Right atrium auricular region (tissue), 2 donors: ENCODE measurements at regions not wholly inside any gene's neighbourhood (a gene's known extent, or its start where the extent isn't known, plus 50 kb on each side); places are given as distances from the start of the nearest gene placed in this dataset.

Source experiments
- DNase-seq: peaks from one replicate; pipeline ENCODE4 v3.0.0-alpha.2; 2019; ENCODE audit warnings: low spot score
- H3K27ac ChIP-seq, 2 donors: fragments of 200-600 bp; sonication (generic); 1 replicate in 1 of 2; 2 replicates in 1 of 2; pipeline ENCODE4 v1.5.1; 2016 to 2019
- H3K27me3 ChIP-seq, 2 donors: fragments of 200-600 bp; sonication (generic); one replicate each; pipeline versions ENCODE4 v1.5.1 to v1.6.0; 2017 to 2019
- H3K36me3 ChIP-seq: fragments of 200-600 bp; sonication (generic); one replicate; pipeline ENCODE4 v1.5.1; 2016
- H3K4me1 ChIP-seq, 2 donors: fragments of 200-600 bp; sonication (generic); one replicate each; pipeline versions ENCODE4 v1.5.1 to v1.6.0; 2017 to 2019
- H3K4me3 ChIP-seq, 2 donors: fragments of 200-600 bp; sonication (generic); 1 replicate in 1 of 2; 2 replicates in 1 of 2; pipeline ENCODE4 v1.5.1; 2017 to 2019; ENCODE audit warnings: mild to moderate bottlenecking in 1 of 2, moderate library complexity in 1 of 2
- H3K9me3 ChIP-seq, 2 donors: fragments of 200-600 bp; sonication (generic); one replicate each; pipeline ENCODE4 v1.5.1; 2019
- TF ChIP-seq, protein P1 (sequence below), 2 donors: fragments of 200-600 bp; sonication (generic); IDR thresholded peaks; one replicate each; pipeline ENCODE4 v1.5.1; 2019; ENCODE audit warnings: antibody characterized with exemption in 2 of 2

- Histone ChIP-seq H3K27me3 (no peaks in the 10 kb centered on the region), H3K36me3 (no peaks in the 10 kb centered on the region), H3K4me3 (no peak overlapping the region), H3K4me1 (no peaks in the 10 kb centered on the region), H3K9me3 (peaks cover 0 to 36% of the 10 kb centered on the region in 2 donors), H3K27ac (no peak overlapping the region)
- TF ChIP-seq, protein P1, sequence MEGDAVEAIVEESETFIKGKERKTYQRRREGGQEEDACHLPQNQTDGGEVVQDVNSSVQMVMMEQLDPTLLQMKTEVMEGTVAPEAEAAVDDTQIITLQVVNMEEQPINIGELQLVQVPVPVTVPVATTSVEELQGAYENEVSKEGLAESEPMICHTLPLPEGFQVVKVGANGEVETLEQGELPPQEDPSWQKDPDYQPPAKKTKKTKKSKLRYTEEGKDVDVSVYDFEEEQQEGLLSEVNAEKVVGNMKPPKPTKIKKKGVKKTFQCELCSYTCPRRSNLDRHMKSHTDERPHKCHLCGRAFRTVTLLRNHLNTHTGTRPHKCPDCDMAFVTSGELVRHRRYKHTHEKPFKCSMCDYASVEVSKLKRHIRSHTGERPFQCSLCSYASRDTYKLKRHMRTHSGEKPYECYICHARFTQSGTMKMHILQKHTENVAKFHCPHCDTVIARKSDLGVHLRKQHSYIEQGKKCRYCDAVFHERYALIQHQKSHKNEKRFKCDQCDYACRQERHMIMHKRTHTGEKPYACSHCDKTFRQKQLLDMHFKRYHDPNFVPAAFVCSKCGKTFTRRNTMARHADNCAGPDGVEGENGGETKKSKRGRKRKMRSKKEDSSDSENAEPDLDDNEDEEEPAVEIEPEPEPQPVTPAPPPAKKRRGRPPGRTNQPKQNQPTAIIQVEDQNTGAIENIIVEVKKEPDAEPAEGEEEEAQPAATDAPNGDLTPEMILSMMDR (IDR thresholded peaks at IDR 0.05): no peak
- no peak for DNase-seq
Observed at GRCh38 chr7:57198801-57199200, 66.6 kb upstream of the ZNF479 start.

GRCh38 chr7:57199252-57199651, 67.0 kb upstream of the ZNF479 start:
- DNase-seq: no peak
- Histone ChIP-seq H3K27me3 (no peaks in the 10 kb centered on the region), H3K9me3 (peaks cover 0 to 36% of the 10 kb centered on the region in 2 donors), H3K4me1 (no peaks in the 10 kb centered on the region), H3K36me3 (no peaks in the 10 kb centered on the region), H3K27ac (no peak overlapping the region), H3K4me3 (no peak overlapping the region)
- TF ChIP-seq, protein P1 (IDR thresholded peaks at IDR 0.05): no peak

DNA sequence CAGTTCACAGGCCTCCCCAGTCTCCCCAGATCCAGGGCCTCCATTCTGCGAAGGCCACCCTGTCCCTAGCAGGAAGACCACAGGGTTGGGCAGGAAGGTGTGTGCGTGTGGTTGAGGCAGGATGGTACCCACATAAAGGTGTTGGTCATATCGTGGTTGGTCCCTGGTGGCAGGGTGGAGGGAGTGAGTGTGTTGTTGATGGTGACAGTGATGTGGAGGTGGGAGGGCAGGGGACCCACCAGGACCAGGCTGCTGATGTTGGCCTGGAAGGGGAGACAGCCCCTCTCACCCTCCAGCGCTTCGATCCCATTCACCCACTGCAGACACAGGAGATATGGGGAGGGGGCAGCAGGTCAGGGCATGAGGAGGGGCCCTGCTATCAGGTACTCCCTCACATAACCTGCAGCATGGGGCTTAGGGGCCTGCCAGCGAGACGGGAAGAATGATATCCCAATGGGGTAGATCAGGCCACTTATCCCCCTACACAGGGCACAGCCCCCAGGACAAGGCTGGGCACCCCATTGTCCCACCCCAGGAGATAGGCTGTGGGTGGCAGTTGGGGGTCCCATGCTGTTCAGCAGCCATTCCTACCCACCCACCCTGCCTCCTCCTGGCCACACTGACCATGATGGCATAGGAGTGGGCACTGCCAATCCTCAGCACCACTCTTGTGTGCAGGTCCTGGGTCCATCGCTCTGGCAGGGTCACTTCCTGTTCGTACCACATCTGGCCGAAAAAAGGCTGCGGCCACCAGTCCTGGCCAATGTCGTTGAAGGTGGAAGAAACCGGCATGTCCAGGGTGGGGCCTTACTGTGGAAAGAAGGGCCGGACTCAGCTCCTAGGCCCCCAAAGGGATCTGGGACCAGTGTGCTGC, 69.0 kb upstream of the ZNF479 start:
- H3K4me1 ChIP-seq: no peaks in the 10 kb centered on the region
- no peak overlapping the region for H3K27ac ChIP-seq
- H3K27me3 ChIP-seq: no peaks in the 10 kb centered on the region
- no peak for DNase-seq
- no peaks in the 10 kb centered on the region for H3K36me3 ChIP-seq
- peaks cover 0 to 36% of the 10 kb centered on the region in 2 donors for H3K9me3 ChIP-seq
- no peak overlapping the region for H3K4me3 ChIP-seq
- TF ChIP-seq, protein P1 (IDR thresholded peaks at IDR 0.05): no peak

DNA sequence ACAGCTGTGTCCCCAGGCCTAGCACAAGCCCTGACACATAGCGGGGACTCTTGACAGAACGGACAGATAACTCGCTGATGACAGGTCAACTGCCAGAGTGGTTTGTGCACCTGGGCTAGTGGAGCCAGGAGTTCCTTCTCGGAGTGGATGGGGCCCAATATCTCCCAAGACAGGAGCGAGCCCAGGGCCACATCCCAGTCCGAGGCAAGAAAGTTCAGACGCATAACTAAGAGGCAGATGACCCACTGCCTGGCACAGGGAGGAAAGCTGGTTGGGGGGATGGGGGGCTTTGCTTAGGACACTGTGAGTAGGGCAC, 69.6 kb upstream of the ZNF479 start:
- TF ChIP-seq, protein P1 (IDR thresholded peaks at IDR 0.05): no peak
- Histone ChIP-seq H3K36me3 (no peaks in the 10 kb centered on the region), H3K9me3 (peaks cover 0 to 36% of the 10 kb centered on the region in 2 donors), H3K27ac (no peak overlapping the region), H3K4me3 (no peak overlapping the region), H3K4me1 (no peaks in the 10 kb centered on the region), H3K27me3 (no peaks in the 10 kb centered on the region)
- no peak for DNase-seq

DNA sequence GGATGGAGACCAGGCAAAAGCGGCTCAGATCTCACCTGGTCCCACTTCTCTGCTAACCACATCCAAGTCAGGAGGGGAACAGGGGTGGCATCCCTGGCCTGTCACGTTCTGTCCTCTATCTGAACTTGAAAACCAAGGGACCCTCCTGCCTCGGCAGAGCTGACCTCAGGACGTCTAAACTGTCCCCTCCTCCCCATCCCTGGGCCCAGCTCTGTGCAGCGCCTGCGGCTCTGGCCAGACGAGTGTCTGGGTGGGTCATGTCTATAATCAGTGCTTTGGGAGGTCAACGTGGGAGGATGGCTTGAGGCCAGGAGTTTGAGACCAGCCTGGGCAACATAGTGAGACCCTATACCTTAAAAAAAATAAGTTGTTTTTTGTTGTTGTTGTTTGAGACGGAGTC, 70.0 kb upstream of the ZNF479 start:
- H3K9me3 ChIP-seq: peaks cover 0 to 36% of the 10 kb centered on the region in 2 donors
- no peaks in the 10 kb centered on the region for H3K4me1 ChIP-seq
- TF ChIP-seq, protein P1 (IDR thresholded peaks at IDR 0.05): no peak
- no peaks in the 10 kb centered on the region for H3K36me3 ChIP-seq
- H3K27me3 ChIP-seq: no peaks in the 10 kb centered on the region
- no peak overlapping the region for H3K27ac ChIP-seq
- H3K4me3 ChIP-seq: no peak overlapping the region
- no peak for DNase-seq
